Stimulated activated CD4-positive, alpha-beta T cell treated with anti-CD3 and anti-CD28 coated beads, TNF-alpha, amount 100 ng/mL, for 48 hours (primary cell): ENCODE measurements at regions not wholly inside any gene's neighbourhood (a gene's known extent, or its start where the extent isn't known, plus 50 kb on each side); places are given as distances from the start of the nearest gene placed in this dataset.

ENCODE experiments used
- DNase-seq, 3 donors: peaks; one replicate each; pipeline ENCODE4 v3.0.0-alpha.2; 2020; ENCODE audit warnings: low read depth in 3 of 3

GRCh38 chr10:105982735-105983134, 1181.8 kb downstream of the SORCS1 start:
- DNase-seq, result no peak

- DNase-seq, result no peak
These were observed 1182.8 kb downstream of the SORCS1 start for GRCh38 chr10:105981679-105982078.

GRCh38 chr10:105974803-105975456, 1189.6 kb downstream of the SORCS1 start:
- DNase-seq, result no peak

GRCh38 chr10:105973902-105974301, 1190.6 kb downstream of the SORCS1 start:
- DNase-seq, result no peak

- DNase-seq, result no peak
These were observed 1191.1 kb downstream of the SORCS1 start for GRCh38 chr10:105973360-105973759.

GRCh38 chr10:105971460-105971859, 1193.0 kb downstream of the SORCS1 start:
- no peak for DNase-seq

- no peak for DNase-seq
These were observed 1194.6 kb downstream of the SORCS1 start for GRCh38 chr10:105969884-105970377.

- no peak for DNase-seq
These were observed 1195.8 kb downstream of the SORCS1 start for GRCh38 chr10:105968666-105969065.

- no peak for DNase-seq
These were observed 1197.2 kb downstream of the SORCS1 start for GRCh38 chr10:105967256-105967655.

GRCh38 chr10:105965141-105965540, 1199.4 kb downstream of the SORCS1 start:
- DNase-seq, result no peak

GRCh38 chr10:105964009-105964408, 1200.5 kb downstream of the SORCS1 start:
- DNase-seq, result no peak

GRCh38 chr10:105963334-105963884, 1201.1 kb downstream of the SORCS1 start:
- no peak for DNase-seq

- DNase-seq, result no peak
These were observed 1208.0 kb downstream of the SORCS1 start for GRCh38 chr10:105956550-105956949.

GRCh38 chr10:105953861-105954260, 1210.6 kb downstream of the SORCS1 start:
- no peak for DNase-seq

GRCh38 chr10:105953056-105953455, 1211.5 kb downstream of the SORCS1 start:
- no peak for DNase-seq

- no peak for DNase-seq
These were observed 1212.4 kb downstream of the SORCS1 start for GRCh38 chr10:105952153-105952552.

- peak in 1 of 3 donors; percentile 12 for DNase-seq
These were observed 1214.1 kb downstream of the SORCS1 start for GRCh38 chr10:105950410-105950809.

- no peak for DNase-seq
These were observed 1214.8 kb downstream of the SORCS1 start for GRCh38 chr10:105949721-105950120.

GRCh38 chr10:105925045-105925785, 1239.3 kb downstream of the SORCS1 start:
- no peak for DNase-seq

- no peak for DNase-seq
These were observed 1243.2 kb downstream of the SORCS1 start for GRCh38 chr10:105921348-105921747.

GRCh38 chr10:105914432-105914831, 1250.1 kb downstream of the SORCS1 start:
- DNase-seq, result no peak

GRCh38 chr10:105908701-105909100, 1255.8 kb downstream of the SORCS1 start:
- DNase-seq, result no peak

GRCh38 chr10:105885495-105885894, 1244.4 kb downstream of the SORCS3 start:
- no peak for DNase-seq
